GM06990 (cell line): ENCODE measurements at regions not wholly inside any gene's neighbourhood (a gene's known extent, or its start where the extent isn't known, plus 50 kb on each side); places are given as distances from the start of the nearest gene placed in this dataset.

ENCODE experiments used
- DNase-seq: peaks from one replicate; pipeline ENCODE4 v3.0.0-alpha.2; 2011; ENCODE audit not compliant: insufficient read length; ENCODE audit errors: extremely low read depth
- H3K27me3 ChIP-seq: replicated peaks from 2 replicates; pipeline ENCODE4 v1.6.0; 2011; ENCODE audit warnings: low read length; ENCODE audit not compliant: control insufficient read depth, insufficient read depth
- H3K36me3 ChIP-seq: 2 replicates; pipeline ENCODE4 v1.5.1; 2011; ENCODE audit warnings: low read length; ENCODE audit not compliant: control insufficient read depth, insufficient read depth
- H3K4me3 ChIP-seq: replicated peaks from 2 replicates; pipeline ENCODE4 v1.5.1; 2011; ENCODE audit warnings: low read depth, mild to moderate bottlenecking, control low read depth, low read length
- TF ChIP-seq, protein P1 (sequence below): IDR thresholded peaks from 2 replicates; pipeline ENCODE4 v1.5.1; 2011; ENCODE audit warnings: low read length, control low read depth, mild to moderate bottlenecking, inconsistent platforms; ENCODE audit not compliant: insufficient read depth, poor library complexity, severe bottlenecking

DNA sequence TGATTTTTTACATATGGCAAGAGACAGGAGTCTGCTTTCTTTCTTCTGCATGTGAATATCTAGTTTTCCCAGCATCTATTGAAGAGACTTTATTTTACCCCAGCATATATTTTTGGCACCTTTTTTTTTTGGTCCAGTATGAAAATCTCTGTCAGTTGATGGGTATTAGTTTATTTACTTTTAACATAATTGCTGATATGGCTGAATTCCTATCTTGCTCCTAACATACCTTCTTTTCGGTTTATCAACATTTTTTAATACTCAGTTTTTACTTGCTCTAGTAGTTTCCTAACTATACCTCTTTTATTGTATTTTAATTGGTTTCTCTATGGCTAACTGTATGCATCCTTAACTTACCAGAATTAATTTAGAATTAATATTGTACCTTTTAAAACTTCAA, 77.5 kb upstream of the PDE7B start:
- no peaks in the 10 kb centered on the region for H3K36me3 ChIP-seq

DNA sequence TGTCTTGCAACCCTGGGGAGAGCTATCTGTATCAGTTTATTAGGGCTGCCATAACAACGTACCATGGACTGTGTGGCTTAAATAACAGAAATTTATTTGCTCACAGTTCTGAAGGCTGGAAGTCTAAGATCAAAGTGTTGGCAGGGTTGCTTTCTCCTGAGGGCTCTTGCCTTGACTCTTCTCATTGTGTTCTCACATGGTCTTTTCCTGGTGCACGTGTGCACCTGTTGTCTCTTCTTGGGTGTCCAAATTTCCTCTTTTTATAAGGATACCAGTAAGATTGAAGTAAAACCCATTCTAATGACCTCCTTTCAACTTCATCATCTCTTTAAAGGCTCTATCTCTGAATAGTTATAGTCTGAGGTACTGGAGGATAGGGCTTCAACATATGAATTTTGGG, 72.3 kb upstream of the PDE7B start:
- H3K4me3 ChIP-seq, result no peak overlapping the region
- TF ChIP-seq, protein P1, sequence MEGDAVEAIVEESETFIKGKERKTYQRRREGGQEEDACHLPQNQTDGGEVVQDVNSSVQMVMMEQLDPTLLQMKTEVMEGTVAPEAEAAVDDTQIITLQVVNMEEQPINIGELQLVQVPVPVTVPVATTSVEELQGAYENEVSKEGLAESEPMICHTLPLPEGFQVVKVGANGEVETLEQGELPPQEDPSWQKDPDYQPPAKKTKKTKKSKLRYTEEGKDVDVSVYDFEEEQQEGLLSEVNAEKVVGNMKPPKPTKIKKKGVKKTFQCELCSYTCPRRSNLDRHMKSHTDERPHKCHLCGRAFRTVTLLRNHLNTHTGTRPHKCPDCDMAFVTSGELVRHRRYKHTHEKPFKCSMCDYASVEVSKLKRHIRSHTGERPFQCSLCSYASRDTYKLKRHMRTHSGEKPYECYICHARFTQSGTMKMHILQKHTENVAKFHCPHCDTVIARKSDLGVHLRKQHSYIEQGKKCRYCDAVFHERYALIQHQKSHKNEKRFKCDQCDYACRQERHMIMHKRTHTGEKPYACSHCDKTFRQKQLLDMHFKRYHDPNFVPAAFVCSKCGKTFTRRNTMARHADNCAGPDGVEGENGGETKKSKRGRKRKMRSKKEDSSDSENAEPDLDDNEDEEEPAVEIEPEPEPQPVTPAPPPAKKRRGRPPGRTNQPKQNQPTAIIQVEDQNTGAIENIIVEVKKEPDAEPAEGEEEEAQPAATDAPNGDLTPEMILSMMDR, result no peak
- no peaks in the 10 kb centered on the region for H3K36me3 ChIP-seq
- DNase-seq, result no peak
- H3K27me3 ChIP-seq, result no peaks in the 10 kb centered on the region

More for the DNA sequence above, 77.5 kb upstream of the PDE7B start:
- no peak for DNase-seq
- Histone ChIP-seq H3K4me3 (no peak overlapping the region), H3K27me3 (no peaks in the 10 kb centered on the region)
- TF ChIP-seq, protein P1, result no peak

DNA sequence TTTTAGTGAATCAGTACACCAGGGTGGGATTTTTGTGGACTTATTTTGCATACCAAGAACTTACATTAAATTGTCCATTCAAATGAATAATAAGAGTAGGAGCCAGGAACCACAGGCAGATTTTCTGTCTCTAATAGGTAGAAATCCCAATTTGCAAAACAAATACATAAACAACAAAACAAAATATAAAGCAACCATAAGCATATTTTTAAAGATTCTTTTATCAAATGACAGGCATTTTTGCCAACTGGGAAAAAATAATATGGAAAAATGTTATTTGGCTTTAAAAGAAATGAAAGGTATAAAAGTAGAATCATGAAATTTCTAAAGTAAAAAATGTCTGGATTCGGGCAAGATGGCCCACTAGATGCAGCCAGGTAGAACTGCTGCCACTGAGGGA, 71.2 kb upstream of the PDE7B start:
- TF ChIP-seq, protein P1, result no peak
- H3K4me3 ChIP-seq, result no peak overlapping the region
- no peak for DNase-seq
- no peaks in the 10 kb centered on the region for H3K36me3 ChIP-seq
- no peaks in the 10 kb centered on the region for H3K27me3 ChIP-seq

DNA sequence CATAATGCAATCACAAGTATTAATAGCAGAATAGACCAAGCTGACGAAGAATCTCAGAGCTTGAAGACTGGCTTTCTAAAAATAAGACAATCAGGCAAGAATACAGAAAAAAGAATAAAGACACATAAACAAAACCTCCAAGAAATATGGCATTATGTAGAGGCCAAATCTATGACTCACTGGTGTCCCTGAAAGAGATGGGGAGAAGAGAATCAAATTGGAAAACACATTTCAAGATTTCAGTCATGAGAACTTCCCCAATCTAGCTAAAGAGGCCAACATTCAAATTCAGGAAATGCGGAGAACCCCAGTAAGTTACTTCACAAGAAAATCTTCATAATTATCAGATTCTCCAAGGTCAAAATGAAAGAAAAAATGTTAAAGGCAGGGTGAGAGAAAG, 69.0 kb upstream of the PDE7B start:
- no peaks in the 10 kb centered on the region for H3K27me3 ChIP-seq
- DNase-seq, result no peak
- TF ChIP-seq, protein P1, result no peak
- no peaks in the 10 kb centered on the region for H3K36me3 ChIP-seq
- H3K4me3 ChIP-seq, result no peak overlapping the region

DNA sequence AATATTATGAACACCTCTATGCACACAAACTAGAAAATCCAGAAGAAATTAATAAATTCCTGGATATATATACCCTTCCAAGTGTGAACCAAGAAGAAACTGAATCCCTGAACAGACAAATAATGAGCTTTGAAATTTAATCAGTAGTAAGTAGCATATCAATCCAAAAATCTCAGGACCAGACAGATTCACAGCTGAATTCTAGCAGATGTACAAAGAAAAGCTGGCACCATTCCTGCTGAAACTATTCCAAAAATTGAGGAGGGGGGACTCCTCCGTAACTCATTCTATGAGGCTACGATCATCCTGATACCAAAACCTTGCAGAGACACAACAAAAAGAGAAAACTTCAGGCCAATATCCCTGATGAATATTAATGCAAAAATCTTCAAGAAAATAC, 67.0 kb upstream of the PDE7B start:
- no peaks in the 10 kb centered on the region for H3K27me3 ChIP-seq
- TF ChIP-seq, protein P1, result no peak
- H3K36me3 ChIP-seq, result no peaks in the 10 kb centered on the region
- H3K4me3 ChIP-seq, result no peak overlapping the region
- no peak for DNase-seq

DNA sequence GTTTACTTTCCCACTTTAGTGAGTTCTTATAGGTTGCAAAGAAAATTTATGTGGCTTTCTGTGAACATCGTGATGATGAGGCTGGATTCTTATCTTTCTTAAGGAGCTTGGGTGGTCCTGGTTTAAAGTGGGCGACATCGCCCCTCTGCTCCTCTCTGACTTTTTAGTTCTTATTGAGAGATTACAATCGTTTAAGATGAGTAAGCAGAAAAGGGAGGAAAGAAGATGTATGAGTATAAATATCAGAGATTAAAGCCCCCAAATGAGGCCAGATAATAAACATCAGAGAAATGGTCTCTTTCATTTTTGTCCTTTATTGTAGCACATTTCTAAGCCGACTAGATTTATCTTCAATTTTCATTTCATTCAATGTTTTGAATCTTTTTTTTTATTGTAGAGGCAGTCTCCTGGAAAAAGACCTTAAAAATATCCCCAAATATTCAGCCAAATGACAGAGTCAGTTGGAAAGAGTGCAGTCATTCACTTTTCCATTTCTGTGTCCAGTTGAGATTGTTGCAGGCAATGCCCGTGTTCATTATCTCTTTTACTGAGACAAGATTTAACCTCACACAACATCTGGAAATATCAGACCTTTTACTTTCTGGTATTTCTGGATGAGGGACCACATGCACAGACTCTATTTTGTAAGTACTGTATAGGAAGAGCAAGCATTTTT, 62.0 kb upstream of the PDE7B start:
- Histone ChIP-seq H3K4me3 (no peak overlapping the region), H3K36me3 (no peaks in the 10 kb centered on the region), H3K27me3 (no peaks in the 10 kb centered on the region)
- TF ChIP-seq, protein P1, result no peak
- no peak for DNase-seq
